ENCODE measurements at regions not wholly inside any gene's neighbourhood (a gene's known extent, or its start where the extent isn't known, plus 50 kb on each side); places are given as distances from the start of the nearest gene placed in this dataset.

DNA sequence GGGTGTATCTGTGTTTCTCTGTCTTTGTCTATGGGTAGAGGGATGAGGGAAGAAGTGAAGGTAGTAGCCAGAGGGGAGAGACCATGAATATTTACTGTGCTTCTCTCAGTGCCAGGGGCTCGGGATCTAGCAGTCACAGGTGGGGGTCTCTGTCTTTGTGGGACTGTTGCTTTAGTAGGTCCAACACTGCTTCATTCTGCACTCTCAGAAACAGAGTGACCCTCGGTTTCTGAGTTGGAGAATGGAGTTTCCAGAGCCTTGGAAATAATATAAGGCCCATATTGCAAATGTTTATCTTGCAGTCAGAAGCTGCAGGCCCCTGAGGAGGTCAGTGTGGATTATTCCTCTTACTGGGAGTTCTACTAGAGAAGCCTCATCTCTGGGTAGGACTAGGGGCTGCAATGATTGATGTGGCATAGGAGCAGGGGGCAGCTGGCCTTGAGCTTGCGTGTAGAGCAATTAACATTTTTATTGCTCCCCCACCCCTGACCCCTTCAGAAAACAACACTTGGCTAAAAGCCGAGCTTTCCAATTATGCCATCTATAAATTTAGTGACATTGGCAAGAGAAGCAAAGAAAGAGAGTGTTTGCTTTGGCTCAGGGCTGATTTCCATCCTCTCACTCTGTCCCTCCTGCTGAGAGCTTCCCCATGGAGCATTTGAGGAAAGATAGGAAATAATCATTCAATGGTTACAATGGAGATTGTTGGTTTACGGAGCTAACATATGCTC, 55.0 kb upstream of the TRPC7 start:
- H3K9me3 Mint-ChIP-seq = no peaks in the 10 kb centered on the region
- intact Hi-C loops (cut with micrococcal nuclease) = loop anchor here (10.0 kb wide), 1 partner anchor 176 kb away; no protein-coding TSS in a partner anchor
- ChIA-PET POLR2A (no interaction called here), CTCF (interaction anchor here (1.1 kb wide), 1 partner anchor 41 kb away, joined by 3 read pairs; no protein-coding TSS in a partner anchor)
- H3K27ac Mint-ChIP-seq = no peak overlapping the region
- H3K27me3 Mint-ChIP-seq = no peaks in the 10 kb centered on the region
- DNase-seq (no peak), ATAC-seq (no peak)
- H3K4me3 Mint-ChIP-seq = no peak overlapping the region
- TF ChIP-seq, protein P1, sequence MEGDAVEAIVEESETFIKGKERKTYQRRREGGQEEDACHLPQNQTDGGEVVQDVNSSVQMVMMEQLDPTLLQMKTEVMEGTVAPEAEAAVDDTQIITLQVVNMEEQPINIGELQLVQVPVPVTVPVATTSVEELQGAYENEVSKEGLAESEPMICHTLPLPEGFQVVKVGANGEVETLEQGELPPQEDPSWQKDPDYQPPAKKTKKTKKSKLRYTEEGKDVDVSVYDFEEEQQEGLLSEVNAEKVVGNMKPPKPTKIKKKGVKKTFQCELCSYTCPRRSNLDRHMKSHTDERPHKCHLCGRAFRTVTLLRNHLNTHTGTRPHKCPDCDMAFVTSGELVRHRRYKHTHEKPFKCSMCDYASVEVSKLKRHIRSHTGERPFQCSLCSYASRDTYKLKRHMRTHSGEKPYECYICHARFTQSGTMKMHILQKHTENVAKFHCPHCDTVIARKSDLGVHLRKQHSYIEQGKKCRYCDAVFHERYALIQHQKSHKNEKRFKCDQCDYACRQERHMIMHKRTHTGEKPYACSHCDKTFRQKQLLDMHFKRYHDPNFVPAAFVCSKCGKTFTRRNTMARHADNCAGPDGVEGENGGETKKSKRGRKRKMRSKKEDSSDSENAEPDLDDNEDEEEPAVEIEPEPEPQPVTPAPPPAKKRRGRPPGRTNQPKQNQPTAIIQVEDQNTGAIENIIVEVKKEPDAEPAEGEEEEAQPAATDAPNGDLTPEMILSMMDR (IDR thresholded peaks at IDR 0.05) = no peak
- H3K36me3 Mint-ChIP-seq (ENCODE audit: low read depth) = no peaks in the 10 kb centered on the region
- no peaks in the 10 kb centered on the region for H3K4me1 Mint-ChIP-seq (ENCODE audit: low read depth)

DNA sequence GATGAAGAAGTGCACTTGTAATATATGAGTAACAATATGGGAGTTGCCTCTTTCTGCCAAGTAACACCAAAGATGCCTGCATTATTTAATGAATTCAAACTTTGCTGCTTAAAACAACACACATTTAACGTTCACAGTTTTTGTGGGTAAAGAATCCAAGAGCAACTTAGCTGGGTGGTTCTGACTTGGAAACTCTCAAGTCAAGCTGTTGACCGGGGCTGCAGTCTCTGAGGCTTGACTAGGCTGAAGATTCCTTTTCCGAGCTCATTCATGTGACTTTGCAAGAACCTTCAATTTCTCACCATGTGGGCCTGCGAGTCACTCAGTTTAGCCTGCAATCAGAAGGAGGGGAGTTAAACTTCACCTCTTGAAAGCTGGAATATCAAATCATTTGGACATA, 53.0 kb upstream of the TRPC7 start:
- H3K27ac Mint-ChIP-seq = no peak overlapping the region
- H3K27me3 Mint-ChIP-seq = no peaks in the 10 kb centered on the region
- no peaks in the 10 kb centered on the region for H3K9me3 Mint-ChIP-seq
- ATAC-seq (no peak), DNase-seq (no peak)
- H3K4me1 Mint-ChIP-seq (ENCODE audit: low read depth) = no peaks in the 10 kb centered on the region
- intact Hi-C loops (cut with micrococcal nuclease) = no loop called here
- ChIA-PET POLR2A (no interaction called here), CTCF (interaction anchor here (1.1 kb wide), 1 partner anchor 9 kb away, joined by 4 read pairs; no protein-coding TSS in a partner anchor)
- H3K36me3 Mint-ChIP-seq (ENCODE audit: low read depth) = no peaks in the 10 kb centered on the region
- TF ChIP-seq, protein P1 (IDR thresholded peaks at IDR 0.05) = no peak
- H3K4me3 Mint-ChIP-seq = no peak overlapping the region
